ENCODE measurements at regions not wholly inside any gene's neighbourhood (a gene's known extent, or its start where the extent isn't known, plus 50 kb on each side); places are given as distances from the start of the nearest gene placed in this dataset.

- no peak for TF ChIP-seq CTCF (IDR thresholded peaks at IDR 0.05; ENCODE audit: poor library complexity, severe bottlenecking)
- Histone ChIP-seq H3K27ac (ENCODE audit: poor library complexity, severe bottlenecking) (no peak overlapping the region), H3K36me3 (ENCODE audit: low read depth) (no peaks in the 10 kb centered on the region), H3K4me1 (ENCODE audit: insufficient read depth, poor library complexity, severe bottlenecking) (no peaks in the 10 kb centered on the region), H3K4me3 (ENCODE audit: severe bottlenecking) (no peak overlapping the region), H3K27me3 (ENCODE audit: insufficient read depth, poor library complexity, severe bottlenecking) (no peaks in the 10 kb centered on the region), H3K9me3 (ENCODE audit: severe bottlenecking) (no peaks in the 10 kb centered on the region)
- no peak for DNase-seq (ENCODE audit: low spot score)
- ATAC-seq (ENCODE audit: low read depth): no peak
These were observed 160.2 kb upstream of the LARGE1 start for GRCh38 chr22:34080433-34080832.

GRCh38 chr22:34096770-34097169 lies 176.5 kb upstream of the LARGE1 start:
- DNase-seq (ENCODE audit: low spot score) (no peak), ATAC-seq (ENCODE audit: low read depth) (no peak)
- Histone ChIP-seq H3K4me3 (ENCODE audit: severe bottlenecking) (no peak overlapping the region), H3K4me1 (ENCODE audit: insufficient read depth, poor library complexity, severe bottlenecking) (no peaks in the 10 kb centered on the region), H3K9me3 (ENCODE audit: severe bottlenecking) (no peaks in the 10 kb centered on the region), H3K36me3 (ENCODE audit: low read depth) (no peaks in the 10 kb centered on the region), H3K27me3 (ENCODE audit: insufficient read depth, poor library complexity, severe bottlenecking) (no peaks in the 10 kb centered on the region), H3K27ac (ENCODE audit: poor library complexity, severe bottlenecking) (no peak overlapping the region)
- no peak for TF ChIP-seq CTCF (IDR thresholded peaks at IDR 0.05; ENCODE audit: poor library complexity, severe bottlenecking)

GRCh38 chr22:34099278-34099677 lies 179.0 kb upstream of the LARGE1 start:
- ATAC-seq (ENCODE audit: low read depth) (no peak), DNase-seq (ENCODE audit: low spot score) (no peak)
- no peak for TF ChIP-seq CTCF (IDR thresholded peaks at IDR 0.05; ENCODE audit: poor library complexity, severe bottlenecking)
- Histone ChIP-seq H3K27me3 (ENCODE audit: insufficient read depth, poor library complexity, severe bottlenecking) (no peaks in the 10 kb centered on the region), H3K4me3 (ENCODE audit: severe bottlenecking) (no peak overlapping the region), H3K4me1 (ENCODE audit: insufficient read depth, poor library complexity, severe bottlenecking) (no peaks in the 10 kb centered on the region), H3K9me3 (ENCODE audit: severe bottlenecking) (no peaks in the 10 kb centered on the region), H3K27ac (ENCODE audit: poor library complexity, severe bottlenecking) (no peak overlapping the region), H3K36me3 (ENCODE audit: low read depth) (no peaks in the 10 kb centered on the region)

DNA sequence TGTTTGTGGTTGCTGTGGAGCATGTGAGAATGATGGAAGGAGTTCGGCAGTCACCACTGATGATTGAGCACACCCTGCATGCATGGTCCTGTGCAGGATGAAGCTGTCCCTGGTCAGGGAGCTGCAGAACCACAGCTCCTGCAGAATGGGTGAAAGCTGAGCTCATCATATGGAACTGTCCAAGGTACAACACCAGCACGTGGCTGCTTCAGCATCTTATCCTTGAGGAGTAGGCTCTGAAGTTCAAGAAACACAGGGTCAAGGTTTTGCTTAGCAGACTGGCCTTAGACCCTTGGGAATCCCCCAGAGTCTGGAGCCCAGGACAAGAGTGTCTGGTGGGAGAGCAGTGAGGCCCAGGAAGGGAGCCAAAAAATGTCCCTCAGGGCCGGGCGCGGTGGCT lies 182.4 kb upstream of the LARGE1 start:
- Histone ChIP-seq H3K27me3 (ENCODE audit: insufficient read depth, poor library complexity, severe bottlenecking) (no peaks in the 10 kb centered on the region), H3K4me1 (ENCODE audit: insufficient read depth, poor library complexity, severe bottlenecking) (no peaks in the 10 kb centered on the region), H3K4me3 (ENCODE audit: severe bottlenecking) (no peak overlapping the region), H3K36me3 (ENCODE audit: low read depth) (no peaks in the 10 kb centered on the region), H3K27ac (ENCODE audit: poor library complexity, severe bottlenecking) (no peak overlapping the region), H3K9me3 (ENCODE audit: severe bottlenecking) (no peaks in the 10 kb centered on the region)
- ATAC-seq (ENCODE audit: low read depth): no peak
- DNase-seq (ENCODE audit: low spot score): no peak
- TF ChIP-seq CTCF (IDR thresholded peaks at IDR 0.05; ENCODE audit: poor library complexity, severe bottlenecking): no peak

DNA sequence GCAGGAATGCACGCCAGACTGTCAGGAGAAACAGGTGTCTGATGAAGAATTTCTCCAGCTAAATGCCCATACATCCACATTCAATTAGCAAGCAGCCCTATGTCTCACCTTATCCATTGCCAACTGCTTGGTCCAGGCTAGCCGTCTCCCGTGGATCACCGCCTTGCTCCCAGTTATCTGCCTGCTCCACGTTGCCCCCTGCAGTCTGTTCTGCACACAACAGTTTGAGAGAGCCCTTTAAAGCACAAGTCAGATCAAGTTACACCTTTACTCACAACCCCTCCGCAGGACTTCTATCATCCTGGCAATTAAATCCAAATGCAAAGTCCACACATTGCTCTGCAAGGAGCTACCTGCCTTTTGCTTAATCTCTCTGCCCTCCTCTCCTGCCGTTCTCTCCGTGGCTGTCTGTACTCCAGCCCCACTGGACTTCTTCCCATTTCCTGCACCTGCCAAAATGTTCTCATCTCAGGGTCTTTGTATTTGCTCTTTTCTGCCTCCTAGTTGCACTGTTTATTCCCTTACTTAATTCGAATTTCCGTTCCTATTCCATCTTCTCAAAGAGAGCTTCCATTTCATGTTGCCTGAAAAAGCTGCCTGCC lies 185.3 kb upstream of the LARGE1 start:
- Histone ChIP-seq H3K9me3 (ENCODE audit: severe bottlenecking) (no peaks in the 10 kb centered on the region), H3K4me3 (ENCODE audit: severe bottlenecking) (no peak overlapping the region), H3K36me3 (ENCODE audit: low read depth) (no peaks in the 10 kb centered on the region), H3K4me1 (ENCODE audit: insufficient read depth, poor library complexity, severe bottlenecking) (no peaks in the 10 kb centered on the region), H3K27ac (ENCODE audit: poor library complexity, severe bottlenecking) (no peak overlapping the region), H3K27me3 (ENCODE audit: insufficient read depth, poor library complexity, severe bottlenecking) (no peaks in the 10 kb centered on the region)
- DNase-seq (ENCODE audit: low spot score): no peak
- no peak for ATAC-seq (ENCODE audit: low read depth)
- TF ChIP-seq CTCF (IDR thresholded peaks at IDR 0.05; ENCODE audit: poor library complexity, severe bottlenecking): peak; percentile 29
